Activated CD4-positive, alpha-beta T cell treated with anti-CD3 and anti-CD28 coated beads, Interleukin-2, amount 10 ng/mL, durations not matched to agents 24 days and 14 days (primary cell): ENCODE measurements at regions not wholly inside any gene's neighbourhood (a gene's known extent, or its start where the extent isn't known, plus 50 kb on each side); places are given as distances from the start of the nearest gene placed in this dataset.
"Not testable (repeated sequence)": the region's sequence is repeated elsewhere in the genome, so short reads cannot be mapped to it uniquely, and the experiment has no call there.

Source experiments
- DNase-seq: peaks from one replicate; pipeline ENCODE4 v3.0.0; 2022
- H3K27ac Mint-ChIP-seq: one replicate; pipeline ENCODE4 v1.8.0; 2022; ENCODE audit warnings: mild to moderate bottlenecking, mixed read lengths
- H3K27me3 Mint-ChIP-seq: one replicate; pipeline ENCODE4 v1.8.0; 2022; ENCODE audit warnings: mixed read lengths
- H3K36me3 Mint-ChIP-seq: one replicate; pipeline ENCODE4 v1.8.0; 2022; ENCODE audit warnings: low read depth, mild to moderate bottlenecking, mixed read lengths
- H3K4me1 Mint-ChIP-seq: one replicate; pipeline ENCODE4 v1.8.0; 2021; ENCODE audit warnings: mixed read lengths
- H3K4me3 Mint-ChIP-seq: one replicate; pipeline ENCODE4 v1.8.0; 2022; ENCODE audit warnings: mild to moderate bottlenecking, moderate library complexity, mixed read lengths
- H3K9me3 Mint-ChIP-seq: one replicate; pipeline ENCODE4 v1.8.0; 2021; ENCODE audit warnings: mixed read lengths
- intact Hi-C: fragments of 100-400 bp; cut with micrococcal nuclease; formaldehyde crosslinking; loops from one replicate; pipeline ENCODE4 v1.15.1; 2023

DNA sequence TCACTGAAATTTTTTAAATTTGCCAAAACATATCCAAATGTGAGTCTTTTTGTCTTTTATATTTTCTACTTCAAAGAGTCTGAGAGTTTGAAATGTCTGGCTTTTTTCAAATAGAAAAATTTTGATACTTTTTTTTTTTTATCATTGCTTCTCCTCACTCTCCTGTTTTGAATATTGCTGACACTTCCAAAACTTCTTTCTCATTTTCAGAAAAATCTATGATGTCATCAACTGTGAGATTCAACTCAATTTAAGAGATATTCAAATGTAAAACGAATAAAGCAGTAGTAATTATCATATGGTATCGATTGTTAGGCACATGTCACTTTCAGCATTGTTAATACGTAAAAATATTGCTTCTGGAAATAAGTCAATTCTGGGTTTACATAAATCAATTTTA is 505.8 kb upstream of the STEAP1 start:
- Mint-ChIP-seq H3K27me3 (no peaks in the 10 kb centered on the region), H3K27ac (no peak overlapping the region), H3K36me3 (no peaks in the 10 kb centered on the region)

DNA sequence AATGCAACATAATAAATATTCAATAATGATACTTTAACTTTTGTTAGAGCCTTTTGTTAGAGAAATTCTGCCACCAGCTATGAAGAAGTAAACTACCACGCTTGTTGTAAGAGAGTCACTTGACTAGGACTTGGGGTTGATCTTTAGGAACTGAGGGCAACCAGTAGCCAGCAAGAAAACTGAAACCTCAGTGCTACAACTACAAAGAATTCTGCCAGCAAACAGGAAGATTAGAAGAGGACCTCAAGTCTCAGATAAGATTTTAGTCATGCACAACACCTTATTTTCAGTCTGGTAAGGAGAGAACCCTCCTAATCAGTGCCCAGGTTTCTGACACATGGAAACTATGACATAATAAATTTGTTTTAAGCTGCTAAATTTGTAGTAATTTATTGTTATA is 498.3 kb upstream of the STEAP1 start:
- no peak for DNase-seq
- Mint-ChIP-seq H3K4me3 (no peak overlapping the region), H3K27ac (no peak overlapping the region), H3K27me3 (peaks cover 2% of the 10 kb centered on the region), H3K9me3 (no peaks in the 10 kb centered on the region), H3K36me3 (no peaks in the 10 kb centered on the region), H3K4me1 (no peaks in the 10 kb centered on the region)
- intact Hi-C loops, result no loop called here

More for the DNA sequence above, 505.8 kb upstream of the STEAP1 start:
- H3K9me3 Mint-ChIP-seq, result no peaks in the 10 kb centered on the region
- no peak overlapping the region for H3K4me3 Mint-ChIP-seq
- intact Hi-C loops, result no loop called here
- no peaks in the 10 kb centered on the region for H3K4me1 Mint-ChIP-seq
- no peak for DNase-seq

DNA sequence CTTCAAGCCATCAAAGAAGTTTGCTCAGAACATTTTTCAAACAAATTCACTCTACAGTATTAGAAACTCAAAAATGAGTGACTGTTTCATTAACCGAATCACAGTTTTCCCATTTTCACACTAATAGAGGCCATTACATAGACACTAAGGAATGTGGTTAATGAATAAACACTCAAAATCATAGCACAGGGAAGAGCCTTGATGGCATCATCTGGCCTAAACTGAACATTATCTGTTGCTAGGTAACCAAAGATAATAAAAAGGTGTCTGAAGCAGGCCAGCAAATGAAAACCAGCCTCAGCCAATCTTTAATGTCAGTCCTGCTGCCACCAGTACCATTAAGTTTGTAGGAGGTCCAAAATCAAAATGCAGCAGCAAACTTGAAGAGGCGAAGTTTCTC is 492.4 kb upstream of the STEAP1 start:
- H3K4me1 Mint-ChIP-seq, result no peaks in the 10 kb centered on the region
- H3K9me3 Mint-ChIP-seq, result no peaks in the 10 kb centered on the region
- intact Hi-C loops, result no loop called here
- H3K27ac Mint-ChIP-seq, result no peak overlapping the region
- no peaks in the 10 kb centered on the region for H3K36me3 Mint-ChIP-seq
- H3K4me3 Mint-ChIP-seq, result no peak overlapping the region
- H3K27me3 Mint-ChIP-seq, result no peaks in the 10 kb centered on the region
- DNase-seq, result no peak

GRCh38 chr7:89666136-89666835 is 488.0 kb upstream of the STEAP1 start:
- Mint-ChIP-seq H3K27me3 (no peaks in the 10 kb centered on the region), H3K9me3 (no peaks in the 10 kb centered on the region), H3K27ac (no peak overlapping the region), H3K4me3 (no peak overlapping the region), H3K36me3 (no peaks in the 10 kb centered on the region), H3K4me1 (no peaks in the 10 kb centered on the region)
- intact Hi-C loops, result no loop called here
- DNase-seq, result no peak

DNA sequence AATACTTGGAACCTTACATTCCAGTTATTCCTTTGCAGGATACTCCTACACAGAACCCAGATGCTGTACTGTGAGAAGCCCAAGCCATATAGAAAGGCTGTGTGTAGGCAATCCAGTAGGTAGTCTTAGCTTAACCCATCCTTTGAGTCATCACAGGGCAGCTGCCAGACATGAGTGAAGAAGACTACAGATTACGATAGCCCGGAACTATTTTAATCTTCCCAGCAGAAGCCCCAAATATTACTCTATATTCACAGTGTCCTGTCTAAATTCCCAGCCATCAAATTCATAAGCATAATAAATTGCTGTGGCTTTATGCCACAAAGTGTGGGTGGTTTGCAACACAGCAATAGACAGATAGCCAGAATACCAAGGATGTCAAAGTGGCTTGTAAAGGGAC is 474.1 kb upstream of the STEAP1 start:
- no peaks in the 10 kb centered on the region for H3K27me3 Mint-ChIP-seq
- H3K9me3 Mint-ChIP-seq, result no peaks in the 10 kb centered on the region
- H3K4me3 Mint-ChIP-seq, result no peak overlapping the region
- H3K27ac Mint-ChIP-seq, result no peak overlapping the region
- H3K36me3 Mint-ChIP-seq, result no peaks in the 10 kb centered on the region
- no peaks in the 10 kb centered on the region for H3K4me1 Mint-ChIP-seq
- intact Hi-C loops, result no loop called here
- DNase-seq, result no peak

- H3K4me1 Mint-ChIP-seq, result no peaks in the 10 kb centered on the region
- no peak overlapping the region for H3K27ac Mint-ChIP-seq
- H3K9me3 Mint-ChIP-seq, result no peaks in the 10 kb centered on the region
- H3K36me3 Mint-ChIP-seq, result no peaks in the 10 kb centered on the region
- DNase-seq, result no peak
- intact Hi-C loops, result no loop called here
- no peaks in the 10 kb centered on the region for H3K27me3 Mint-ChIP-seq
- no peak overlapping the region for H3K4me3 Mint-ChIP-seq
These were observed 472.8 kb upstream of the STEAP1 start for GRCh38 chr7:89681448-89681847.

GRCh38 chr7:89685287-89685686 is 469.0 kb upstream of the STEAP1 start:
- Mint-ChIP-seq H3K4me1 (no peaks in the 10 kb centered on the region), H3K4me3 (no peak overlapping the region), H3K27ac (no peak overlapping the region), H3K9me3 (no peaks in the 10 kb centered on the region), H3K36me3 (no peaks in the 10 kb centered on the region), H3K27me3 (no peaks in the 10 kb centered on the region)
- intact Hi-C loops, result no loop called here
- DNase-seq, result no peak

DNA sequence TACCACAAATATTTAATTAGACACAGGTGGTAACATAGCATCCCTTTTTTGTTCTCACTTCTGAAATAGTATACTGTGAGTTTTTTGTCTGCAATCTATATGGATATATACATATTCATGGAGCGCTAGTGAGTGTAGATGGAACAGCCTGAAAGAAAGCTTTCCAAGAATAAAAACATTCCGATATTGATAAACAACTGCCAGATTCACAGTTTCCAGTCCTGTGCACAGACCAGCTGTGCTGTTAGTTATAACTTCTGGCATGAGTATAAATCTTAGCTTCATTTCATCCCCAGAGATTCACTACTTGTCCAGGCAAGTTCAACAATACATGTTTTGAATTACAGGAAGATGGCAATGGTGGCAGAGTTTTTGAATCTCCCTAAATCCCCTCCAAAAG is 467.1 kb upstream of the STEAP1 start:
- no peak for DNase-seq
- Mint-ChIP-seq H3K36me3 (no peaks in the 10 kb centered on the region), H3K4me1 (no peaks in the 10 kb centered on the region), H3K9me3 (no peaks in the 10 kb centered on the region), H3K27ac (no peak overlapping the region), H3K27me3 (no peaks in the 10 kb centered on the region), H3K4me3 (no peak overlapping the region)
- intact Hi-C loops, result no loop called here

DNA sequence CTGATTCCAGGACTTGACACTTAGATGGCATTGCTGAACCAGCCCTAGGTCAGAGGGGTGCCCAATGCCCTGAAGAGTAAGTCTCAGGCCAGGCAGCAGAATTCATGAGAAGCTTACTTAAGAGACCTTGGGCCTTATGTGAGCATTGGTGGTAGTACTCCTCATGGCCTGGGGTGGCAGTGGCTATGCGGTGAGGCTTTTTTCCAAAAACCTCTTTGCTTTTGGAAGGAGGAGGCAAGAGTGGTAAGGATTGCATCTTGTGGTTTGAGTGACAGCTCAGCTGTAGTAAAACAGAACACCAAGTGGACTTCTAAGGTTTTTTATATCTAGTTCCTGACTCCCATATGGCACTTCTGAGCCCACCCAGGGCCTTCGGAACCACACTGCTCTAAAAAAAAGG is 459.0 kb upstream of the STEAP1 start:
- Mint-ChIP-seq H3K27ac (no peak overlapping the region), H3K4me1 (no peaks in the 10 kb centered on the region), H3K9me3 (no peaks in the 10 kb centered on the region), H3K36me3 (no peaks in the 10 kb centered on the region), H3K4me3 (no peak overlapping the region), H3K27me3 (no peaks in the 10 kb centered on the region)
- no peak for DNase-seq
- intact Hi-C loops, result no loop called here

DNA sequence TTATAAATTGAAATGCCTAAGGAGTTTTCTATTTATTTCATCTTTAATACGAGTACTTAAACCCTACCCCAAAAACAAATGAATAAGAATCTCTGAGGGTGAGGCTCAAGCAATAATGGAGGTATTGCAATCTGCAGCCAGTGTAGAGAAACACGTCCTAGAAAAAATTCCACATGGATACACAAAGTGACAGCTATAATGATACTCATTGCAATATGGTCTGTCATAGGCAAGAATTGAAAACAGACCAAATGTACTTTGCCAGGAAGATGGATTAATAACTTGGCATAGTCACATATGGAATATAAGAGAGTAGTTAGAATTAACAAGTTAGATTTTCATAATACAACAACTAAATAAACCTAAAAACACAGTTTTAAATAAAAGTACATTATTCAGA is 440.1 kb upstream of the STEAP1 start:
- Mint-ChIP-seq H3K36me3 (no peaks in the 10 kb centered on the region), H3K27me3 (no peaks in the 10 kb centered on the region), H3K4me1 (no peaks in the 10 kb centered on the region), H3K27ac (no peak overlapping the region), H3K4me3 (no peak overlapping the region), H3K9me3 (no peaks in the 10 kb centered on the region)
- DNase-seq, result no peak
- intact Hi-C loops, result no loop called here

- H3K9me3 Mint-ChIP-seq, H3K4me3 Mint-ChIP-seq, H3K36me3 Mint-ChIP-seq, H3K4me1 Mint-ChIP-seq, H3K27me3 Mint-ChIP-seq, intact Hi-C loops, DNase-seq, H3K27ac Mint-ChIP-seq: not testable (repeated sequence)
These were observed 435.3 kb upstream of the STEAP1 start for GRCh38 chr7:89718941-89719340.

GRCh38 chr7:89728481-89728880 is 425.8 kb upstream of the STEAP1 start:
- Mint-ChIP-seq H3K4me3 (no peak overlapping the region), H3K9me3 (no peaks in the 10 kb centered on the region)
- intact Hi-C loops, result no loop called here

DNA sequence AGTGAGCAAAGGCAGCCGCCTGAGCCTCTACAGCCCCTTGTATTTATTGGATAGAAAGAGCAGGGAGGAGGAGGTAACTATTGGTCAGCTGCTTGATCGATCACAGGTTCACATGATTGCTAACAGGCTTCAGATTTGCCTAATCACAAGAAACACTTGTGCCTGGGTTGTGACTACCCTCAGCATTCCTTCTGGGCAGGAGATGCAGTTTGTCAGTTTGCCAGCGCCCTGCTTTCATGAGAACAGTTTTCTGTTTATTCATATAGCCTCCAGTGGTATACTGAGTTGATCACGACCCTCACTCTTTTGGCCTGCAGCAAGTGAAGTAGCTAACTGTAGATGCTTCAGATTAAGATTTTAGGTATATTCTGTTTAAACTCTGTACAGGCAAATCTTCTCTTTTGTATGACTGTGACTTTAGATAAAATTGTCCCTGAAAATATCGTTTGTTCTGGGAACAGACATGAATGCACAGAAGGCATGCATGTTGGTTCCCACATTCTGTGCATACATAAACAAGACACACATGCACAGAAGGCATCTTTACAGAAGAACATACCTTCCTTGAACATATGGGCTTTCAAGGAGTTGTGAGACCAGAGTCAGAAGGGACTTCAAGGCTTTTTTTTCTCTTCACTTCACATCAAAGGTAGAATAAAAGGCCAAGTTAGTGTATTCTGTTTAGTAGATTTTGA is 422.4 kb upstream of the STEAP1 start:
- Mint-ChIP-seq H3K36me3 (no peaks in the 10 kb centered on the region), H3K9me3 (no peaks in the 10 kb centered on the region), H3K27ac (no peak overlapping the region), H3K4me3 (no peak overlapping the region), H3K4me1 (no peaks in the 10 kb centered on the region), H3K27me3 (no peaks in the 10 kb centered on the region)
- intact Hi-C loops, result no loop called here
- no peak for DNase-seq

More at GRCh38 chr7:89728481-89728880, 425.8 kb upstream of the STEAP1 start:
- H3K4me1 Mint-ChIP-seq, result no peaks in the 10 kb centered on the region
- no peak overlapping the region for H3K27ac Mint-ChIP-seq
- no peaks in the 10 kb centered on the region for H3K36me3 Mint-ChIP-seq
- no peak for DNase-seq
- no peaks in the 10 kb centered on the region for H3K27me3 Mint-ChIP-seq

DNA sequence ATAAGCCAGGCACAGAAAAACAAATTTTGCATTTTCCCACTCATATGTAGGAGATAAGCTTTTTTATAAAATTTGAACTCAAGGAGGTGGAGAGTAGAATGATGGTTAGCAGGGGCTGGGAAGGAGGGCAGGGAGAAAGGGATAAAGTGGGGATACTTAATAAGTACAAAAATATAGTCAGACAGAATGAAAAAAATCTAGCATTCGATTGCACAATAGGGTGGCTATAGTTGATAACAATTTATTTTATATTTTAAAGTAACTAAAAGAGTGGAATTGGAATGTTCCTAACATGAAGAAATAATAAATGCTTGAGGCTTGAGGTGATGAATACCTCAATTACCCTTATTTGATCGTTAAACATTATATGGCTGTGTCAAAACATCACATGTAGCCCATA is 415.7 kb upstream of the STEAP1 start:
- Mint-ChIP-seq H3K4me1 (no peaks in the 10 kb centered on the region), H3K36me3 (no peaks in the 10 kb centered on the region), H3K27me3 (no peaks in the 10 kb centered on the region), H3K27ac (no peak overlapping the region), H3K4me3 (no peak overlapping the region), H3K9me3 (no peaks in the 10 kb centered on the region)
- DNase-seq, result no peak
- intact Hi-C loops, result no loop called here

DNA sequence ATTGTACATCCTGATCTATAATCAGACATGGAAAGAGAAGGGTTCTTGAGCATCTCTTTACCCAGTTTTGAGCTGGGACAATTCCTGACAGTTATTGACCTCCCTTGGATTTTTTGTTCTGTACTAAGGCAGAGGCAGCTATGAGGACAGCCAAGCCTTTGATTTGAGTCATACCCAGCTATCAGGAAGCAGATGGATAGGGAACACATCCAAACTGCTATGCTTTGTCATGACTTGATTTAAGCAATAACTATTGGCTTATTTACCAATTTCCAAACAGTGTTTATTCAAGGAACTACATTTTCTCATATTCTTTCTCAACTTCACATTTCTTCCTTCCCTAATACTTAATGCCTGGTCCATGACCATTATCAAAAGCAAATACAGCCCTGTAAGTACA is 396.4 kb upstream of the STEAP1 start:
- H3K36me3 Mint-ChIP-seq, result no peaks in the 10 kb centered on the region
- H3K4me1 Mint-ChIP-seq, result no peaks in the 10 kb centered on the region
- H3K9me3 Mint-ChIP-seq, result no peaks in the 10 kb centered on the region
- no peak overlapping the region for H3K4me3 Mint-ChIP-seq
- H3K27ac Mint-ChIP-seq, result no peak overlapping the region
- no peaks in the 10 kb centered on the region for H3K27me3 Mint-ChIP-seq
- no peak for DNase-seq
- intact Hi-C loops, result no loop called here
